Adipocyte (in vitro differentiated cells): ENCODE measurements at regions not wholly inside any gene's neighbourhood (a gene's known extent, or its start where the extent isn't known, plus 50 kb on each side); places are given as distances from the start of the nearest gene placed in this dataset.

Experiments
- DNase-seq: peaks from one replicate; pipeline ENCODE4 v3.0.0-alpha.2; 2015; ENCODE audit warnings: low read depth
- H3K27me3 ChIP-seq: replicated peaks from 2 replicates; pipeline ENCODE4 v1.7.0; 2013; ENCODE audit warnings: mild to moderate bottlenecking, low read length, moderate library complexity; ENCODE audit not compliant: control insufficient read depth, insufficient read depth
- H3K36me3 ChIP-seq: 2 replicates; pipeline ENCODE4 v1.7.0; 2013; ENCODE audit warnings: low read length, mild to moderate bottlenecking, moderate library complexity; ENCODE audit not compliant: control insufficient read depth, insufficient read depth, severe bottlenecking
- H3K4me1 ChIP-seq: 2 replicates; pipeline ENCODE4 v1.7.0; 2013; ENCODE audit warnings: mild to moderate bottlenecking, low read length, moderate library complexity; ENCODE audit not compliant: control insufficient read depth, insufficient read depth
- H3K4me3 ChIP-seq: 2 replicates; pipeline ENCODE4 v1.7.0; 2013; ENCODE audit warnings: mild to moderate bottlenecking, low read length, moderate library complexity
- H3K9ac ChIP-seq: 2 replicates; pipeline ENCODE4 v1.7.0; 2013; ENCODE audit warnings: mild to moderate bottlenecking, low read length, moderate library complexity
- H3K9me3 ChIP-seq: 2 replicates; pipeline ENCODE4 v1.7.0; 2013; ENCODE audit warnings: mild to moderate bottlenecking, low read length, moderate library complexity; ENCODE audit not compliant: control insufficient read depth

- DNase-seq = no peak
- Histone ChIP-seq H3K27me3 (no peaks in the 10 kb centered on the region), H3K4me3 (no peak overlapping the region), H3K9ac (no peak overlapping the region), H3K36me3 (no peaks in the 10 kb centered on the region), H3K4me1 (no peaks in the 10 kb centered on the region), H3K9me3 (no peaks in the 10 kb centered on the region)
Observed at GRCh38 chr17:33598797-33599196, 305.7 kb upstream of the ASIC2 start.

- H3K27me3 ChIP-seq = peaks cover 20% of the 10 kb centered on the region
- H3K36me3 ChIP-seq = no peaks in the 10 kb centered on the region
- H3K9me3 ChIP-seq = no peaks in the 10 kb centered on the region
- H3K4me1 ChIP-seq = no peaks in the 10 kb centered on the region
- DNase-seq = no peak
- H3K9ac ChIP-seq = no peak overlapping the region
- H3K4me3 ChIP-seq = no peak overlapping the region
Observed at GRCh38 chr17:33602981-33603380, 309.9 kb upstream of the ASIC2 start.

DNA sequence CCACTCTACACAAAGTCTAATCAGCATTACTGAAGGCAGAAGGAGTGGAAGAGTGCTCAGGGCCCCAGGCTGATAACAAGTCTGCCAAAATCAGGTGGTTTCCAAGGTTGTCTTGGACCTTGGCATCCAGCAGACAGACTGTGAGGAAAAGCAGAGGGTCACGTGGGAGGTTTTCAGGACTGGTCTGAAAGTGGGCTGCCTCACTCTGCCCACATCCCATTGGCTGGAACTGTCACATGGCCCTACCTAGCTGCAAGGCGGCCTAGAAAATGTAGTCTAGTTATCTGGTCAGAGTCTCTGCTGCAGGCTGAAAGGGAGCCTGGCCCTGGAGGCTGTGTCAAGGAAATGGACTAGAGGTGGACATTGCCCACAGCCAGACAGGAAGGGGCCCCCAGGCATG lies 310.7 kb upstream of the ASIC2 start:
- H3K9me3 ChIP-seq = no peaks in the 10 kb centered on the region
- H3K27me3 ChIP-seq = peaks cover 23% of the 10 kb centered on the region
- no peaks in the 10 kb centered on the region for H3K4me1 ChIP-seq
- H3K9ac ChIP-seq = no peak overlapping the region
- H3K4me3 ChIP-seq = no peak overlapping the region
- H3K36me3 ChIP-seq = no peaks in the 10 kb centered on the region
- no peak for DNase-seq

DNA sequence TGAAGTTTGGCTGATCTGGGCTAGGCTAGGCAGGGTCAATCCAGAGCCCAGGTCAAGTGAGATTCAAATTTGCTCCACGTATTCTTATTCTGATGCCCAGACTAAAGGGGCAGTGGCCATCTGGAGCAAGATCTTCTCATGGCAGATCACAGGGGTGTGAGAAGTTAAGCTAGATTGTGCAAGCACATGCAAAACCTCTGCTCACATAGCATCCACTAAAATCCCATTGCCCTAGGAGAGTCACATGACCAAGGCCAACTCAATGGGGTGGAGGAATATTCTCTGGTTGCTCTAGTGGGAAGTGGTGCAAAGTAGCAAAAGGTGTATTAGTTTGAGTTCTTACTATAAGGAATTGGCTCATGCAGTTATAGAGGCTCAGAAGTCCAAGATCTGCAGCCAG lies 318.4 kb upstream of the ASIC2 start:
- DNase-seq = no peak
- Histone ChIP-seq H3K9me3 (peaks cover 4% of the 10 kb centered on the region), H3K9ac (no peak overlapping the region), H3K27me3 (peaks cover 14% of the 10 kb centered on the region), H3K4me1 (no peaks in the 10 kb centered on the region), H3K36me3 (no peaks in the 10 kb centered on the region), H3K4me3 (no peak overlapping the region)

DNA sequence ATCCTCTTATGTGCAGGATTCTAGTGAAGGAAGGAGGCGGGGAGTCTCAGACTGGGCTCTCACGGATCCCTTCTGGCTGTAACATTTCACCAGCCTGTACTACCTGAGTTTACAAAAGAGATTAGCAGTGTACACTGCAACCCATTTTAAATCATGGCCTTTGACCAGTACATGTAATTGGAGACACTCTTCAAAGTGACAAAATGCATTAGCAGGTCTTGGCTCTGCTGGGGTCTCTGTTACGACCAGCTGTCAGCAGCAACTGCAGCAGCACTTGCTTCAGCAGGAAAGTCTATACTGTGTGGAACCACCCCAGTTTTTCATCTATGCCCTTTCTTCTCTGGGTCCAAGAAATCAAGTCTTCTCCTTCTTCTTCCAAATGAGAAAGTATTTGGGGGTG lies 322.8 kb upstream of the ASIC2 start:
- H3K27me3 ChIP-seq = no peaks in the 10 kb centered on the region
- H3K4me1 ChIP-seq = no peaks in the 10 kb centered on the region
- no peak overlapping the region for H3K9ac ChIP-seq
- no peak for DNase-seq
- peaks cover 4% of the 10 kb centered on the region for H3K9me3 ChIP-seq
- no peaks in the 10 kb centered on the region for H3K36me3 ChIP-seq
- H3K4me3 ChIP-seq = no peak overlapping the region

DNA sequence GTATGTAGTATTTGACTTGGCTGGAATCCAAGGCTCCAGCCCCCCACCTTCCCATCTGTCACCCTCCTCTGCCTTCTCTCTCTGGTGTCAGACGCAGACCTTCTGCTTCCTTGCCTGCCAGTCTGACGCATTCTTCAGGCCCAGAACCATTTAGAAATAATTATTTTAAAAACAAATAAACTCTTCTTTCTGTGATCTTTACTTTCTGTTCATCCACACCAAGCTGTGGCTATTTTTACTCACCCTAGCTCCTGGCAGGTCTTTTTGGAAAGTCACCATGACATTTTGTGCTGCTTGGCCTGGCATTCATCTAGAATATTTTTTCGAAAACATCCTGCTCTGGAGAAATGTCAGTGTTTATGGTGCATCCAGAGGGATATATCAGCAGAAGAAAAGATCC lies 330.7 kb upstream of the ASIC2 start:
- Histone ChIP-seq H3K36me3 (no peaks in the 10 kb centered on the region), H3K4me3 (no peak overlapping the region), H3K9ac (no peak overlapping the region), H3K9me3 (peaks cover 3% of the 10 kb centered on the region), H3K27me3 (peaks cover 12% of the 10 kb centered on the region), H3K4me1 (no peaks in the 10 kb centered on the region)
- no peak for DNase-seq

- no peak for DNase-seq
- Histone ChIP-seq H3K36me3 (no peaks in the 10 kb centered on the region), H3K9ac (no peak overlapping the region), H3K4me3 (no peak overlapping the region), H3K4me1 (no peaks in the 10 kb centered on the region), H3K9me3 (peaks cover 11% of the 10 kb centered on the region), H3K27me3 (peaks cover 10% of the 10 kb centered on the region)
Observed at GRCh38 chr17:33628500-33629346, 335.6 kb upstream of the ASIC2 start.

DNA sequence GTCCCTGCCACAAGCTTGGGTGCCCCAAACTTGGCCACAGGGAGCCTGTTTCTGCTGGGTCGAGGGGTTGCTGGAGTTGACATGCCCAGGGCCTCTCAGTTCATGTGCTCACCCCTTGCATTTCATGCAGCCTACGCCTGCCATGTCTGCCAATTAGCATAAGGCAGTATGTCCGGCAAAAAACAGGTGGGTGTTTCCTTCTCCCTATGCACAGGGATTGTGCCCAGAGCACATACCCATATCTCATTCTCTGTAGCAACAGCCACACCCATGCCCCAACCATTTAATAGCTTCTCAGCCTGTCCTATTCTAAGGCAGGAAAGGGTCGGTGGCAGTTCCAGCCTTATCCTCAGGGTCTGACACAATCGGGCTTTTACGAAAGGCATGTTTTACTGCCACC lies 340.4 kb upstream of the ASIC2 start:
- H3K4me3 ChIP-seq = no peak overlapping the region
- no peaks in the 10 kb centered on the region for H3K36me3 ChIP-seq
- no peak overlapping the region for H3K9ac ChIP-seq
- no peaks in the 10 kb centered on the region for H3K4me1 ChIP-seq
- H3K27me3 ChIP-seq = peaks cover 10% of the 10 kb centered on the region
- H3K9me3 ChIP-seq = peaks cover 16% of the 10 kb centered on the region
- DNase-seq = no peak

DNA sequence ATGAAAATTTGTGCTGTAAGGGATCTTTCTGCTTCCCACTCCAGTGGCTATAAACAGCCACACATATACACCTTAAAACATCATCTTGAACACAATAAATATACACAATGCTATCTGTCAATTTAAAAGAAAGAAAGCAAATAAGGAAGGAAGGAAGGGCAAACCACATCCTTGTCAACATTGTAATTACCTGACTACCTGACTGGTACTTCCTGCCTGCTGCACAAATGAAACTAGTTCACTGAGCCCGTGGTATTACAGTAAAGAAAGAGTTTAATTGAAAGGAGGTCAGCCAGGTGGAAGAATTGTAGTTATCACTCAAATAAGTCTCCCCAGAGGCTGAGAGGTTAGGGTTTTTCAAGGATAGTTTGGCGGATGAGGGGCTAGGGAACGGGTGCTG lies 344.4 kb upstream of the ASIC2 start:
- H3K9me3 ChIP-seq = peaks cover 7% of the 10 kb centered on the region
- no peak for DNase-seq
- no peak overlapping the region for H3K9ac ChIP-seq
- H3K4me1 ChIP-seq = peaks cover 4% of the 10 kb centered on the region
- H3K4me3 ChIP-seq = no peak overlapping the region
- H3K36me3 ChIP-seq = no peaks in the 10 kb centered on the region
- peaks cover 11% of the 10 kb centered on the region for H3K27me3 ChIP-seq

DNA sequence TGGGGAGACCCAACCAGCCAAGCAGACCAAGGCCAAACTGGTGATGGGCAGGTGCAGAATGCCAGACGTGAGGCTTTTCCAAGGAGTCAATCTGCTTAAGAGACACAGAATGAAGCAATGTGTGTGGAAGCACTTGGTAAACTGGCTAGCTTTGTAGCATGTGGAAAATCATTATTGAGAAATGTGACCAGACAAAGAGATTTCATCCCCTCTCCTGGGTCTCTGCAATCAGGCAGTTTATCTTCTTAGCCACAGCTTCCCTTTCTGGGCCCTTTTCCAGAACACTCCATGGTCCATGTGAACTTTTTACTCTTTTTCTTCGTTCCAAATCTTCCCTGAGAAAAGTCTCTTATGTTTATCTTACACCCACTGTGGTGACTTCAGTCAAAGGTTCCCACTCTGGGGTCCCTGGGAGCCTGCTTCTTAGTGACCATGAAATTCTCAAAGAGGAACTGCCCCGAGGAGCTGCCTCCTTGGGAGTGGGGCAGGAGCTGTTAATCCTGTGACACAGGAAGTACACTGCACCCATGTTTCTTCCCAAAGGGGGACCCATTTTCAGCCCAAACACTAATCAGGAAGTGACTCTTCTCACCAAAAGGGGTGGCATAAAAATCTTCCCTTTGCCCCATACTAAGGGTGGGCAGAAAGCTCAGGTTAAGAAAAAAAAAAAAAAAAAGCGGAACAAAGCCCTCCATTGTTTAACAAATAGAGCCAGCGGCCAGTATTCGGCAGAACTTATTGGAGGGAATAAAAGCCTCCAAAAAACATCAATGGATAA lies 346.2 kb upstream of the ASIC2 start:
- peaks cover 14% of the 10 kb centered on the region for H3K27me3 ChIP-seq
- H3K9me3 ChIP-seq = peaks cover 7% of the 10 kb centered on the region
- no peak overlapping the region for H3K9ac ChIP-seq
- H3K36me3 ChIP-seq = no peaks in the 10 kb centered on the region
- H3K4me1 ChIP-seq = peaks cover 4% of the 10 kb centered on the region
- DNase-seq = no peak
- no peak overlapping the region for H3K4me3 ChIP-seq

DNA sequence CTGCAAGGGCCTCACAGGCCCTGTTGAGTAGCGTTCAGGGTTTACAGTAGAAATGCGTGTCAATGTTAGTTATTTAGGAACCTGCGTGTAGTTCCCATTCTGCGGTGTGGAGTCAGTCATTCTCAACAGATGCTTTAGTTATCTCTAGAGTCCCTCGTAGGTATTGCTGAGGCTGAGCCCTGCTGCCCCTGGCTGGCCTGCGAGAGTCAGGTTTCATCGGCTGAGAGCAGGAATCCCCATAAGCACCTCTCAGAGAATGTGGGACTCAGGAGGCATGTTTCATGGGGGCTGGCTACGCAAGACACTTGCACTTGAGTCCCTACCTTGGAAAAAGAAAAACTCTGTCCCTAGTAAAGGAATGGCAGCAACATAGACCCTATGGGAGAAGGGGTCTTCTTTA lies 347.5 kb upstream of the ASIC2 start:
- no peak overlapping the region for H3K4me3 ChIP-seq
- H3K4me1 ChIP-seq = peaks cover 4% of the 10 kb centered on the region
- peaks cover 7% of the 10 kb centered on the region for H3K9me3 ChIP-seq
- peaks cover 21% of the 10 kb centered on the region for H3K27me3 ChIP-seq
- H3K9ac ChIP-seq = no peak overlapping the region
- H3K36me3 ChIP-seq = no peaks in the 10 kb centered on the region
- no peak for DNase-seq
